OCI-LY7 (cell line): ENCODE measurements at regions not wholly inside any gene's neighbourhood (a gene's known extent, or its start where the extent isn't known, plus 50 kb on each side); places are given as distances from the start of the nearest gene placed in this dataset.

Experiments used
- BruUV-seq: library from RNA; stranded (reverse); fragments of 400-500 nt; replicated peaks from 2 replicates; lab custom pipeline; 2021; lab: Mats Ljungman, UMichigan
- CTCF ChIA-PET: fragments of 300-600 bp; sonication (Branson Sonifier 250); formaldehyde crosslinking; loops from one replicate; lab custom pipeline; 2022; ENCODE audit warnings: antibody characterized with exemption; ENCODE audit not compliant: unreplicated experiment; lab: Charles Lee
- POLR2A ChIA-PET: fragments of 300-600 bp; sonication (Branson Sonifier 250); formaldehyde crosslinking; loops from one replicate; lab custom pipeline; 2022; ENCODE audit warnings: antibody characterized with exemption; lab: Charles Lee
- DNase-seq: peaks from one replicate; pipeline ENCODE4 v3.0.0-alpha.2; 2015; ENCODE audit warnings: low spot score
- H2AFZ ChIP-seq: fragments of 200-600 bp; sonication (generic), shearing (Covaris generic); 2 replicates; pipeline ENCODE4 v1.6.1; 2014; ENCODE audit warnings: mild to moderate bottlenecking, antibody characterized with exemption, low read length, moderate library complexity
- H3K27ac ChIP-seq: fragments of 200-600 bp; sonication (generic); 2 replicates; pipeline ENCODE4 v1.5.1; 2014; ENCODE audit warnings: mixed run types, low read depth, mild to moderate bottlenecking, moderate library complexity, low read length, inconsistent platforms; ENCODE audit not compliant: poor library complexity, severe bottlenecking
- H3K36me3 ChIP-seq: fragments of 200-600 bp; sonication (generic); 2 replicates; pipeline ENCODE4 v1.6.1; 2014; ENCODE audit warnings: mild to moderate bottlenecking, antibody characterized with exemption, low read length, moderate library complexity, mixed read lengths; ENCODE audit not compliant: insufficient read depth
- H3K4me1 ChIP-seq: fragments of 200-600 bp; sonication (generic); 2 replicates; pipeline ENCODE4 v1.5.1; 2014; ENCODE audit warnings: mild to moderate bottlenecking, low read length; ENCODE audit not compliant: insufficient read depth, poor library complexity, severe bottlenecking
- H3K4me2 ChIP-seq: fragments of 200-600 bp; sonication (generic); 2 replicates; pipeline ENCODE4 v1.6.1; 2014; ENCODE audit warnings: mild to moderate bottlenecking, low read length
- H3K4me3 ChIP-seq: fragments of 200-600 bp; sonication (generic); 2 replicates; pipeline ENCODE4 v1.5.1; 2014; ENCODE audit warnings: mild to moderate bottlenecking, low read depth, low read length; ENCODE audit not compliant: poor library complexity, severe bottlenecking
- H3K79me2 ChIP-seq: fragments of 200-600 bp; sonication (generic); 2 replicates; pipeline ENCODE4 v1.6.1; 2016; ENCODE audit warnings: low read depth, mild to moderate bottlenecking, low read length, moderate library complexity, mixed read lengths; ENCODE audit not compliant: insufficient read depth
- H3K9me2 ChIP-seq: fragments of 200-600 bp; sonication (generic); 2 replicates; pipeline ENCODE4 v1.6.1; 2016; ENCODE audit warnings: mild to moderate bottlenecking, low read length, mixed read lengths; ENCODE audit not compliant: insufficient read depth
- H3K9me3 ChIP-seq: fragments of 200-600 bp; sonication (generic); 2 replicates; pipeline ENCODE4 v1.6.1; 2014; ENCODE audit warnings: mild to moderate bottlenecking, mixed run types, low read length, mixed read lengths
- H4K20me1 ChIP-seq: fragments of 200-600 bp; sonication (generic); 2 replicates; pipeline ENCODE4 v1.6.1; 2014; ENCODE audit warnings: mild to moderate bottlenecking, antibody characterized with exemption, low read length, moderate library complexity, mixed read lengths; ENCODE audit not compliant: insufficient read depth
- EZH2phosphoT487 ChIP-seq: fragments of 200-600 bp; sonication (generic); IDR thresholded peaks from 2 replicates; pipeline ENCODE4 v1.6.1; 2018; ENCODE audit warnings: low read depth, borderline replicate concordance, mild to moderate bottlenecking, mixed run types, antibody characterized with exemption, low read length, moderate library complexity, mixed read lengths
- intact Hi-C: fragments of 100-400 bp; cut with micrococcal nuclease; formaldehyde crosslinking; loops from one replicate; pipeline ENCODE4 v1.10.0; 2022; ENCODE audit not compliant: unreplicated experiment
- TF ChIP-seq, protein P1 (sequence below): fragments of 200-600 bp; sonication (generic); conservative IDR thresholded peaks from 2 replicates; pipeline ENCODE4 v1.5.1; 2014; ENCODE audit warnings: mild to moderate bottlenecking, antibody characterized with exemption, low read length, moderate library complexity, mixed read lengths

DNA sequence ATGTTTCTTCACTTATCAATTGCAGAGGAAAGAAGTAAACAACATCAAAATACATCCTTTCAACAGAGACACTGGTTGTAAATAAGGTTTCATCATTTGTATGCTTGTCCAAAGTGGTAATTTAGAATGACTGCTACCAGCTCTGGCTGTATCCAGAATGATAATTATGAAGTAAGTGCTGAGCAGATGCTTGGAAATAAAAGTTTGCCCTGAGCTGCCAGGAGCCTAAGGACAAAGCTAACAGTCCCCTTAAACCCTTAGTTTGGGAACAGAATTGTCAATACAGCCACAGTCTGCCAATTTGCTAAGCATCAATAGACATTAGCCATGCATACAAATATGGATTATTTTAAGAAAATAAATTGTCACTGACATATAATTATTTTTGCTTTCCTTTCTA, 147.0 kb upstream of the SLC13A1 start:
- CTCF ChIA-PET = no interaction called here
- BruUV-seq = no TSS peak

DNA sequence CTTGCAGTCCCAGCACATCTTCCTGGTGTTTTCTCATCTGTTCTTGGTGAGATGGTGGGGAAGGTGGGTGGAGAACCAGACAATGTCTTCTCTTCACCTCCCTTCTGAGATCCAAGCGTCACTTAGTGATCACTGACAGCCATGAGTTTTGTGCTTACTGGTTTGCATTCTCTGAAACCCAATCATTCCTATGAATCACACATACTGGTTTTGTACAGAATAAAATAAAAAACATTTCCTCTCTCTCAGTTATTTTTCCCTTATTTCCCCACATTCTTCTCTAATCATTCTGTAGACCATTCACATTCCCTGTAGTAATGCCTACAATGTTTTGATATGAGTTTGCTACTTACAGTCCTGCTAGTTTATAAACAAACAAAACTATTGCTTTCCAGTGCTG, 143.8 kb upstream of the SLC13A1 start:
- no TSS peak for BruUV-seq
- H3K4me3 ChIP-seq = no peak overlapping the region
- CTCF ChIA-PET = no interaction called here
- H3K4me1 ChIP-seq = no peaks in the 10 kb centered on the region
- POLR2A ChIA-PET = no interaction called here
- H3K4me2 ChIP-seq = no peak overlapping the region
- no peaks in the 10 kb centered on the region for H3K79me2 ChIP-seq
- DNase-seq = no peak
- no peak overlapping the region for H2AFZ ChIP-seq
- H3K36me3 ChIP-seq = no peaks in the 10 kb centered on the region
- intact Hi-C loops = no loop called here
- no peaks in the 10 kb centered on the region for H4K20me1 ChIP-seq
- TF ChIP-seq, protein P1, sequence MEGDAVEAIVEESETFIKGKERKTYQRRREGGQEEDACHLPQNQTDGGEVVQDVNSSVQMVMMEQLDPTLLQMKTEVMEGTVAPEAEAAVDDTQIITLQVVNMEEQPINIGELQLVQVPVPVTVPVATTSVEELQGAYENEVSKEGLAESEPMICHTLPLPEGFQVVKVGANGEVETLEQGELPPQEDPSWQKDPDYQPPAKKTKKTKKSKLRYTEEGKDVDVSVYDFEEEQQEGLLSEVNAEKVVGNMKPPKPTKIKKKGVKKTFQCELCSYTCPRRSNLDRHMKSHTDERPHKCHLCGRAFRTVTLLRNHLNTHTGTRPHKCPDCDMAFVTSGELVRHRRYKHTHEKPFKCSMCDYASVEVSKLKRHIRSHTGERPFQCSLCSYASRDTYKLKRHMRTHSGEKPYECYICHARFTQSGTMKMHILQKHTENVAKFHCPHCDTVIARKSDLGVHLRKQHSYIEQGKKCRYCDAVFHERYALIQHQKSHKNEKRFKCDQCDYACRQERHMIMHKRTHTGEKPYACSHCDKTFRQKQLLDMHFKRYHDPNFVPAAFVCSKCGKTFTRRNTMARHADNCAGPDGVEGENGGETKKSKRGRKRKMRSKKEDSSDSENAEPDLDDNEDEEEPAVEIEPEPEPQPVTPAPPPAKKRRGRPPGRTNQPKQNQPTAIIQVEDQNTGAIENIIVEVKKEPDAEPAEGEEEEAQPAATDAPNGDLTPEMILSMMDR = no peak
- H3K9me3 ChIP-seq = no peaks in the 10 kb centered on the region
- H3K9me2 ChIP-seq = no peaks in the 10 kb centered on the region
- no peak overlapping the region for H3K27ac ChIP-seq

More for the DNA sequence above, 147.0 kb upstream of the SLC13A1 start:
- Histone ChIP-seq H2AFZ (no peak overlapping the region), H3K9me3 (no peaks in the 10 kb centered on the region), H3K4me2 (no peak overlapping the region), H3K9me2 (no peaks in the 10 kb centered on the region), H4K20me1 (no peaks in the 10 kb centered on the region), H3K36me3 (no peaks in the 10 kb centered on the region), H3K79me2 (no peaks in the 10 kb centered on the region), H3K4me3 (no peak overlapping the region), H3K27ac (no peak overlapping the region), H3K4me1 (no peaks in the 10 kb centered on the region)
- POLR2A ChIA-PET = no interaction called here
- DNase-seq = no peak
- intact Hi-C loops = no loop called here
- TF ChIP-seq, protein P1 = no peak
- no peak for TF ChIP-seq EZH2phosphoT487

DNA sequence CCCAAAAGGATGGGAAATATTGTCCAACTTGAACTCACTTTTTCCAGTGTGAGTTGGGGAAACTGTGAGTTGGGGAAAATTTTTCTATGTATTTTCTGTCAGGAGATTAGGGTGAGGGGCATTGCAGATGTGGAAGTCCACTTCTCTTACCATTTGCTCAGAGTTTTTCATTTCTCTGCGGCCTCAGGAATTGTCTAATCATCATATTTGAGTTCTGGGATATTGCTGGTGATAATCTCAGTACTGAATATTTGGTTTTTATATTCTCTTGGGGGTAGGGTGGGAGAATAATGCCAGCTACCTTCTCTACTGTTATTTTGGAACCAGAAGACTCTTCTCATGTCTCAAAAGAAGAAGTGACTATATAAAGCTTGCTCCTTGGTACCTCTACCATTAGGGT, 141.3 kb upstream of the SLC13A1 start:
- Histone ChIP-seq H3K27ac (no peak overlapping the region), H4K20me1 (no peaks in the 10 kb centered on the region; the same call in 1 of the 2 replicates), H3K36me3 (no peaks in the 10 kb centered on the region), H3K9me2 (no peaks in the 10 kb centered on the region), H3K4me2 (no peak overlapping the region), H3K4me3 (no peak overlapping the region), H2AFZ (no peak overlapping the region), H3K4me1 (no peaks in the 10 kb centered on the region), H3K9me3 (no peaks in the 10 kb centered on the region), H3K79me2 (no peaks in the 10 kb centered on the region)
- intact Hi-C loops = no loop called here
- ChIA-PET CTCF (no interaction called here), POLR2A (no interaction called here)
- TF ChIP-seq, protein P1 = no peak
- no peak for TF ChIP-seq EZH2phosphoT487
- no TSS peak for BruUV-seq
- no peak for DNase-seq
